ENCODE measurements at regions not wholly inside any gene's neighbourhood (a gene's known extent, or its start where the extent isn't known, plus 50 kb on each side); places are given as distances from the start of the nearest gene placed in this dataset.
"Not testable (repeated sequence)": the region's sequence is repeated elsewhere in the genome, so short reads cannot be mapped to it uniquely, and the experiment has no call there.

DNA sequence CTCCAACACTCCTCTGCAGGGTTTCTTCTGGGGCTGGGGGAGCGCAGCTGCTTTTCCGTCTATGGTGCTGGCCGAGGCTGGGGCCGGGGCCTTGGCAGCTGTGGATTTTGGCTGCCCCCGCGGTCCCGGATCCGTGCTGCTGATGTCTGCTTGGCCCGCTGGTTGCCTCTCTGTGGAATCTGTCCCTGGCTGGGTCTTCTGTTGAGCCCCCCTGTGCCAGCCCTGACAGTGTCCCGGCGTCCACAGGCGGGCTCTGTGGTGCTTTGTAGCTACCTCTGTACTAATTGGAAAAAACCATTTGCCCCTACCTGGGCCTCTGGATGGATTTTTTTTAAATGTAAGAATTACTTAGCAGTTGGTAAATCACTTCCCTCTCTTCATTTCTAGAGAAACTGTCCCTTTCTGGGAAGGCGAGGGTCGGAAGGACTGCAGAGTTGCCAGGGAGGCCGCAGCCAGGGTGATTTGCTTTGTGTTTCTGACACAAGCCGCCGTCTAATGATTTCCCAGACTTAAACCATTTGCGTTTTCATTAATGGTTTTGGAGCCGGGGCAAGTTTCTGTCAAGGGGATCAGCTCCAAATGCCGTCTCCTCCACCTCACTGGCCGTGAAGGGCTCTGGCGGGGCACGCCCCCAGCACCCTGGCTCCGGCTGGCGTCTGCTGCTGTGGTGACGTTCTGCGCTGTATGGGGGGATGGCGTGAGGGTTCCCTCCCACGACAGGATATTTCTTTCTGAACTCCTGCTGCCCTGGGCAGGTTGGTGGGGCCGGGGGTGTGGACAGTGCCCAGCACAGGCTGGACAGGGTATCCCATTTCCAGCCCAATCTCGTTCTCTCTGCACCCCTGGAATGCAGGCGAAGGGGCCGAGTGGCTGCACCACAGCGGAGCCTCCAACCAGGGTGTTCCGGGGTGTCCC is 201.7 kb downstream of the LAT start:
- H3K36me3 ChIP-seq; H3K27me3 ChIP-seq; H3K4me1 ChIP-seq; H3K4me3 ChIP-seq; DNase-seq; H3K9me3 ChIP-seq (replicated peaks); H3K27ac ChIP-seq: not testable (repeated sequence)

DNA sequence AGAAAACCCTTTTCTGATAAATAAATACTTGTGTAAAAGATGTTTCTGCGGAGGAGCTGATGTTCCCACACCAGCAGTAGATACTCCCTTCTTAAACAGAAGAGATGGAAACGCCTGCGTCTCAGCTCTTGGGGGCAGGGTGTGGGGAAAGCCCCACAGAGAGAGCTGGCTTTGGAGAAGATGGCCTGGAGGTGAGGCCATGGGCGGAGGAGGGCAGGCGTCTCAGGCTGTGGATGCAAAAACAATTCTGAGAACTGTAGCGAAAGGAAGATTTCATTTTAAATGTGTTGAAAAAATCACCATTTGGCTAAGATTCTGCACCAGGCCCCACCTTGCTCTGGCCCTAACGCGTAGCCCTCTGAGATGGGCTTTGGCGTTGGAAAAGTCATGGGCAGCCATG is 201.0 kb downstream of the LAT start:
- H3K27me3 ChIP-seq; H3K36me3 ChIP-seq; H3K27ac ChIP-seq; H3K9me3 ChIP-seq (replicated peaks); H3K4me1 ChIP-seq; H3K4me3 ChIP-seq; DNase-seq: not testable (repeated sequence)

DNA sequence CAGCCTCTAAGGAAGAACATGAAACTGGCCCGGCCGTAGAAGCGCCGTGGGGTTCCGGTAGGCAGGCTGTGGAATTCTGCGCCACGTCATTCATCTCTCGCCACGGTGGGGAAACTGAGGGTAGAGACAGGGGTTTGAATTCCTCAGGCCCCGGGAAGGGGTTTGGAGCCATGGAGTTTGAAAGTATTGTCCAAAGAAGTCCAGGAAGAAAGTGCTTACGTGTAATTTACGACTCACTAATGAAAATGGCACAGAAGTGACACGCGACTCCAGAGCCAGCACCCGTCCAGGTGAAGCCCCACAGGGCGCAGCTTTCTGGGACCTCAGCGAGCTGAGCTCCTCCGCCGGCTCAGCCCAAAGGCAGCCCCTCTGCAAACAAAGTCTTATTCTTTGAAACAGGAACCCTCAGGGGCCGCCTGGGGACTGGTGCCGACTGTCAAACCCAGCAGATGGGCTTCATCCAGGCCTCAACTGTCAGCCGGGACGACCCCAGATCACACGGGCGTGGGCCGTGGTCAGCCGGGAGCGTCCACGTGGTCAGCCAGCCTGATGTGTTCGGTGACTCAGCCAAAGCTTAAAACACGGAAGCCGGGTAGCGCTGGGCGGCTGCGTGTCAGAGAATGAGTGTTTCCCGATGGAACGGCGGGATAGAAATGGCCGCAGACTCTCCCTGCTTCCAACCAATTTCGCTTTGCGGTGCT is 200.0 kb downstream of the LAT start:
- H3K27ac ChIP-seq: not testable (repeated sequence)
- DNase-seq: peak in 1 of 2 experiments; percentile 6

DNA sequence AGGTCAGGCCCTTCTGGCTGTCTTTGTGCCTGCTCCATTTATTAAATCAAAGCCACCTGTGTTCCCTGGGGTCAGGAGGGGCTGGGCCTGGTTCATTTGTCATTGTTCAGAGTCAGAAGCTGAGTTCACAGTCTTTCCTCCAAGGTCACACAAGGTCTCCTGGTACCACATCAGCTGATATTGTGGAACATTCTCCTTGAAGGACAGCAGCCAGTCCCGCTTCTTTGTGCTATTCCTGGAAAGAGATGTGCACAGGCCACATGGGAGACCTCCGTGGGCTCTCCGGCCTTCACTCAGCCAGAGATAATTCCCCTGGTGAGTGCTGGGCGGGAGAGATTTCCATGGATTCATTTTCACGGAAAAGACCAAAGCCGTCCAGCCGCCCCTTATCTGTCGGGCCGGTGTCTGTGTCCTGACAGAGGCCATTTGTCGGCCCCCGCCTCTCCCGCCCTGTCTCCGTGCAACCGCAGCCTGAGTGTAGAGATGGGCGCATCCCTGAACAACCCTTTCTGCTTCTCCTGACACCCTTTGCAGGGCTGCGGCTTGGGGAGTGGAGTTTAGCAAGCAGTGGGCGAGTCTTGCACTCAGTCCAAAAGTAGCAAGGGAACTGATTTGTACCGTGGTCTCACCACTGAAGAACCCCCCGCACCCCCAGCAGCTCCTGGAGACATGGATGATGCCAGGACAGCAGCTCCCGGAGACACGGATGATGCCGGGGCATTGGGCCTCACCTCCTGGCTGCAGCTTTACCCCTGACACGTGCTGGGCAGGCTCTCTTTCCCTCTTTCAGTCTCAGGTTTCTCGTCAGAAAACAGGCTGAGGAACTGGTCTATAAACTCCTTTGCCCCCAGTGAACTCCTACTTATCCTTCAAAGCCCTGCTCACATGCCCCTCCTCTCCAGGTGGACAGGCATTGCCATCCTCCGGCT is 198.4 kb downstream of the LAT start:
- not testable (repeated sequence) for H3K27ac ChIP-seq; H3K27me3 ChIP-seq; H3K9me3 ChIP-seq (replicated peaks); DNase-seq; H3K4me1 ChIP-seq; H3K4me3 ChIP-seq; H3K36me3 ChIP-seq

More for the DNA sequence above, 200.0 kb downstream of the LAT start:
- not testable (repeated sequence) for H3K4me3 ChIP-seq; H3K27me3 ChIP-seq; H3K9me3 ChIP-seq (replicated peaks); H3K4me1 ChIP-seq; H3K36me3 ChIP-seq

DNA sequence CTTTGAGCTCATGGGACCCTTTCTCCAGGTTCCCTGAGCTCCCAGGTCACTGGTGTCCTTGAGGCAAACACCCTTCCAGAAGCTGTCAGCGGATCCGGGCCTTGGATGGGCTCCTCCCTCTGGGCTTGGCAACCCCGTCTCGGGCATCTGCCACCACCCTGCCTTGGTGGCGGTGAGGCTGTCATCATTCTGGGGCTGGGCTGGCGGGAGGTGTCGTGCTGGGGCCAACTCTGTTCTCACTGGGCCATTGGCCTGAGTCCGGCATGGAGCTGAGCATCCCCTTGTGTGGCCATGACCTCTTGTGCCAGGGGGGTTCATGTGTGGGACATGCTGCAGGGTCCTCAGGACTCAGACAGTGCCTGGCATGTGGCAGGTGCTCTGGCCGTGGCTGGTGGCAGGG is 197.6 kb downstream of the LAT start:
- no peaks in the 10 kb centered on the region for H3K36me3 ChIP-seq
- H3K4me3 ChIP-seq: no peak overlapping the region
- DNase-seq: no peak
- H3K9me3 ChIP-seq (replicated peaks): no peaks in the 10 kb centered on the region
- no peak overlapping the region for H3K27ac ChIP-seq
- H3K4me1 ChIP-seq: no peaks in the 10 kb centered on the region
- H3K27me3 ChIP-seq: no peaks in the 10 kb centered on the region

DNA sequence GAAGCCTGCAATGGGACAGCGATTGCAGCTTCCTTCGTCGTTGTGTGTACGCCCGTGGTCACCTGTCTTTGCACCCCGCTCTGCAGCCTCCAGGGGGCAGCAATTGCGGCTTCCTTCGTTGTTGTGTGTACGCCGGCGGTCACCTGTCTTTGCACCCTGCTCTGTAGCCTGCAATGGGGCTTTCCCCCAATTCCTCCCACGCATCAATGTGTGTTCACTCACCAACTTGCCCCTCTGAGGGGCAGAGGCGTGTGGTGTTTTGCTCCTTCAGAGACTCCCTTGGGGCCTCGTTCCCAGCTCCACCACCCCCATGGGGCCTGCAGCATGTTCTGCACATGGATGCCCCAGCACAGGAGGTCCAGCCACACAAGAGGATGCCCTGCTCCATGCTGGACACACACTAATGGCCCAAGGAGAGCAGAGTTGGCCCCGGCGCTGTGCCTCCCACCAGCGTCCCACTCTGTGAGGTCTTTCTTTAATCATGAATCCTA is 197.1 kb downstream of the LAT start:
- not testable (repeated sequence) for H3K9me3 ChIP-seq (replicated peaks); H3K4me3 ChIP-seq; H3K27ac ChIP-seq; DNase-seq; H3K27me3 ChIP-seq; H3K36me3 ChIP-seq; H3K4me1 ChIP-seq

DNA sequence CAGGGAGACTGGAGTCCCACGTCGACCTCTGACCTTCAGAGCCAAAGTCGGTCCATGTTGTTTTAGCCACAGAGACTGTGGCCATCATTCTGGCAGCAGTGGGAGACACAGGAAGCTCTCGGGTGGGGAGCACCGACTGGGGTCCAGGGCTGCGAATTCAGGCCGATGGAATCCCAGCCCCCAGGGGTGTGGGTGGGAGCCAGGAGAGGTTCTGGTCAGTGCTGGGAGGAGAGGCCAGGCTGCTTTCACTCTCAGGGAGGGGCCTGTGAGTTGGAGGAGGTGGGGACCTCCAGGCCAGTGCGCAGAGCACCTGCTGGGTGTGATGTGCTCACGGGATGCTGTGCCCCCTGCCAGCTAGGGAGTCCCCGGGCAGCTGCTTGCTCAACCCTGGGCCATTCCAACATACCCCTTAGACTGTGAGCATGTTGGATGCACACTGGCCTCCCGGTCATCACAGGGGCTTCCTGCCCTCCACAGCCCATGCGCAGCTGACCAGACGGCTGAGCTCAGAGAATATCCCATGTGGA is 196.5 kb downstream of the LAT start:
- not testable (repeated sequence) for H3K27me3 ChIP-seq; H3K9me3 ChIP-seq (replicated peaks); H3K4me1 ChIP-seq; H3K27ac ChIP-seq; H3K4me3 ChIP-seq; DNase-seq; H3K36me3 ChIP-seq

DNA sequence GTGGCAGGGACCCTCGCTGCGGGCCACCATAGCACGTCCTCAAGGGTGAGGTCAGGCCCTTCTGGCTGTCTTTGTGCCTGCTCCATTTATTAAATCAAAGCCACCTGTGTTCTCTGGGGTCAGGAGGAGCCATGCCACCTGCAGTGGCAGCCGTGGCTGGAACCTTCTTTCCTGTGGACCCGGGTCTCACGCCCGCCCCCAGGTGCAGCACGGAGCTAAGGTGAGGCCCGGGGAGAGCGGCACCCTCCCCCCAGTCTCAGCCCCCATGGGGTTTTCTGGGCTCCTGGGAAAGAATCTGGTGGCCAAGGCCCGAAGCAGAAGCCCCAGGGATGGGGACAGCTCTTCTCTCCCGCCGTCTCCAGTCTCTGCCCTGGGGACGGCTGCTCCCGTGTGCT is 195.4 kb downstream of the LAT start:
- H3K27ac ChIP-seq; H3K27me3 ChIP-seq; H3K36me3 ChIP-seq; H3K4me1 ChIP-seq; DNase-seq; H3K4me3 ChIP-seq; H3K9me3 ChIP-seq (replicated peaks): not testable (repeated sequence)

DNA sequence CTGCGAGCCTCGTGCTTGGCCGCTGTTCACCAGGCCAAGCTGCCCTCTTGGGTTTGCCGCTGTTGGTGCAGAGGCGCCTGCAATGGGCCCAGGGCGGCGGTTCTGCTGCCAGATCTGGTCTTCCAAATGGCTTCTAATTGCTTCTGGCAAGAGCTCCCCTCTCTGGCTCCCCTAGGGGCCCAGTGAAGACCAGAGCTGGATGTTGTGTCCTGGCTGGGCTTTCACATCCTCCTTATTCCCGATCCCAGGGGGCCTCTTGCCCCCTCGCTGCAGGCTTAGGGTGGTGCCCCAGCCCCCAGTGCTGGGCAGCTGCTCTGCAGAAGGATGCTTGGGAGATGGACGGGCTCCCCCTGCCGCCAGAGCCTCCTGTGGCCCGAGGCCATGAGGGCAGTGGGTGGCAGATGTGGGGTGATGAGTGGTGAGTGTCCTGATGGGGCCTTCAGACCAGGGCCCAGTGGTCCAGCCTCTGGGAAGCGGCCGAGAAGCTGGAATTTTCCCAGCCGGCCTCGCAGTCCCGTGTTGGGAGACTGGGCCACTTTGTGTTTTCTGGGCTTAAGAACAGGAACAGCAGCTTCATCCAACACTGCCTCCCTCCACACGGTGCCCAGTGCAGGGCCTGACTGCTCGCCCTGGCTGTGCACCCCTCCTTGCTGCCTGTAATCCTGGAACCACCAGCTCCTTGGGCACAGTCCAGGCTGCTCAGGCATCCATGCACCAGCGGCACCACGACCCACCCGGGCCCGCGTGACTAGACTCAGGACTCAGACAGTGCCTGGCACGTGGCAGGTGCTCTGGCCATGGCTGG is 194.8 kb downstream of the LAT start:
- H3K27me3 ChIP-seq; H3K36me3 ChIP-seq; H3K9me3 ChIP-seq (replicated peaks); H3K27ac ChIP-seq; H3K4me3 ChIP-seq; H3K4me1 ChIP-seq: not testable (repeated sequence)
- DNase-seq: peak in 1 of 2 experiments; percentile 7

DNA sequence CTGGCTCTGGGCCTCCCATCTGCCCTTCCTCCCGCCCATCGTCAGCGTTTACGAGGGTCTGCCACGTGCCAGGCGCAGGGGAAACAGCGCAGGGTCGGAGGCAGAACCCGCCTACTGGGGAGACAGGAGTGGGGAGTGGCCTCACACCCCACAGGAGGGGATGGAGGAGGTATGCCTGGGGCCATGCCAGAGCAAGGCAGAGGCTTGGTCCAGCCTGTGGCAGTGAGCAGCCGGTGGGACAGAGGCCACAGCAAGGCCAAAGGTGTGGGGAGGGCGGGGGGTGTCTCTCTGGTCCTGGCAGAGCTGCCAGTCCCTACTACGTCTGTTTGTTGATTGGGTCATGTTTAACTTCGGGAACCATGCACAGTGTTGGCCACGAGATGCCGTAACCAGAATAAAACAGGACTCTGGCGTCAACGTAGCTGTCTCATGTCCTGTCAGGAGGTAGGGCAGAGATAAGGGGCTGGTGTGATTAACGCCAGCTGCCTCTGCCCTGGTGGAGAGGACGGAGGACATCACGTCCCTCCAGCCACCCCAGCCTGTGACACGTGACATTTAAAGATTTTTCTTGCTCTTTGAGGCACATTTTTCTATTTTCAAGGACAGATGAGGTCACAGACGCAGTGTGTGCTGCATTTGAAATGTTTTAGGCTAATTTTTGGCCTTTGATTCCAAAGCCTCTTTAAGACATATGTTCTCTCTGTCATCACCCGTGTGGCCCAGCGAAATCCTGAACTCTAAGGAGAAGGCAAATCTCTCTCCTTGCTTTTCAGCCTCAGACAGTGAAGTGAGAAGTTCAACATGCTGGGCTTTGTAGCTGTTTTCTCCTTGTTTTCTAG is 193.3 kb downstream of the LAT start:
- DNase-seq; H3K27ac ChIP-seq; H3K36me3 ChIP-seq; H3K9me3 ChIP-seq (replicated peaks); H3K4me1 ChIP-seq; H3K27me3 ChIP-seq; H3K4me3 ChIP-seq: not testable (repeated sequence)

DNA sequence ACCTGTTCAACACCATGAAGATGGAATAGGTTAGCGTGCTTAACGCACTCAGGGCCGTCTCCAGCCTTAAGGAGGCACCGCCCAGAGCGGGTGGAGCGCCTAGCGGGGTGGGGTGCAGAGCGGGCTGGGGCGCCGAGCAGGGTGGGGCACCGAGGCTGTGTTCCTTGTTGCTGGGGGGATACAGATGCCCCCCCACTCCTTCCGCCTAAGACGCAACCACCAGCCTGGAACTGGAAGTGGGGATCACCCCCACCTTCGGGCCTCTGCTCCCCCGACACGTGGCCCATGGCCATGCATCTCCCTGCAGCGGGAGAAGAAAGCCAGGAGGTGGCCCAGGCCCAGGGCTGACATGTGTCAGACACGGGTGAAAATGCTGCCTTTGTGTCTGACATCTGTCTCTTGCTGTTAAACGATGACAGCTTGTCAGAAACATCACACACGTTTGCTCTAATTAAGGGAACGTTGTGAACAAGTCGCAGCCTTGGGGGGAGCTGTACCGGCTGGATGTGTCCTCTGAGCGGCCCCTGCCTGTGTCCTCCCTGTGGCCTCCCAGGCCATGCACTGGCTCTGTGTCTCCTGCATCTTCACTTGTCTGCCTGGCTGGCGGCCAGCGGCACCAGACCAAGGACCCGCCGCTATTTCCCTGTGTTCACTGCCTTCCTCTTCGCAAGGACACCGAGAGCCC is 192.5 kb downstream of the LAT start:
- H3K4me3 ChIP-seq; H3K9me3 ChIP-seq (replicated peaks); H3K36me3 ChIP-seq; H3K4me1 ChIP-seq; H3K27me3 ChIP-seq; H3K27ac ChIP-seq: not testable (repeated sequence)
- peak in 1 of 2 experiments; percentile 10 for DNase-seq

DNA sequence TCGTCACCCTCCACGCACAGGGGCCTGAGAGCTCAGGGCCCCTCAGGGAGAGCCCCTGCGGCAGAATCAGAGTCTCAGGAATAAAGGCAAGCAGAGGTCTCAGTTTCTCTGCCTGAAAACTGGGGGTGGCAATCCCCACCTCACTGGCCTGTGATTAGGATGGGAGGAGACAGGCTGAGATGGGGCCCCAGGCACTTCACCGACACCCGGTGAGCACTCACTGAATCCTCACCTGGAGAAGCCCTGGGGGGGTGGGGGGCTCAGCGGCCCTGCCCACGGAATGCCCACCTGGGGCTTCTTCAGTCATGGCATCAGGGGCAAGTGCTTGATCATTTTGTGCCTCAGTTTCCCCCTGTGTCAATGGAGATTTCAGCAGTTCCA is 192.0 kb downstream of the LAT start:
- not testable (repeated sequence) for H3K27me3 ChIP-seq; H3K4me1 ChIP-seq; DNase-seq; H3K36me3 ChIP-seq; H3K9me3 ChIP-seq (replicated peaks); H3K27ac ChIP-seq; H3K4me3 ChIP-seq

DNA sequence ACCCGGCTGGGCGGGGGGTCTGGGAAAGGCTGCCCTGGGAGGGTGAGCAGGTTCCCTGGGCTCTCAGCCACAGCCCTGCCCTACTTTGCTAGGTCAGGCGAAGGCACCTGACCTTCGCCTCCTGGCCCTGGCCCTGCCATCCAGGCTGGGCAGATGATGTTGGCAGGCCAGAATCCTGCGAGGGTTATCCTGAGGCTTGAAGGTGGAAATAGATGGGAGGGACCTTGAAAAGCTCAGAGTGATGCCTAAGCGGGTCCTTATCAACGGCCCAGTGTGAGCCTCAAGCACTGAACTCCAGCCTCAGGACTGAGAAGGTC is 191.3 kb downstream of the LAT start:
- not testable (repeated sequence) for H3K4me1 ChIP-seq; H3K4me3 ChIP-seq; H3K9me3 ChIP-seq (replicated peaks); H3K27me3 ChIP-seq; H3K36me3 ChIP-seq; DNase-seq; H3K27ac ChIP-seq
